Panc1 (cell line): ENCODE measurements at regions not wholly inside any gene's neighbourhood (a gene's known extent, or its start where the extent isn't known, plus 50 kb on each side); places are given as distances from the start of the nearest gene placed in this dataset.

Experiments used
- ATAC-seq: fragments of 200-7000 bp; cut with Tn5 transposase; 2 replicates; pipeline ENCODE4 v1.9.1; 2020; ENCODE audit warnings: mild to moderate bottlenecking, moderate library complexity
- BruUV-seq: library from RNA; stranded (reverse); fragments of 400-500 nt; replicated peaks from 2 replicates; lab custom pipeline; 2021; lab: Mats Ljungman, UMichigan
- CTCF ChIA-PET: fragments of 300-600 bp; sonication (Branson Sonifier 250); formaldehyde crosslinking; loops from one replicate; lab custom pipeline; 2022; ENCODE audit warnings: antibody characterized with exemption; lab: Charles Lee
- POLR2A ChIA-PET: fragments of 300-600 bp; sonication (Branson Sonifier 250); formaldehyde crosslinking; loops from one replicate; lab custom pipeline; 2022; ENCODE audit warnings: antibody characterized with exemption; lab: Charles Lee
- DNase-seq: peaks from one replicate; pipeline ENCODE4 v3.0.0-alpha.2; 2010; ENCODE audit warnings: low read depth, low spot score
- H3K27ac ChIP-seq: 2 replicates; pipeline ENCODE4 v1.5.1; 2011; ENCODE audit warnings: mild to moderate bottlenecking, low read length, inconsistent platforms
- H3K27me3 ChIP-seq: fragments of 200-500 bp; sonication (Bioruptor generic); 2 replicates; pipeline ENCODE4 v1.6.0; 2014; ENCODE audit warnings: low read length, inconsistent platforms; ENCODE audit not compliant: control insufficient read depth, insufficient read depth
- H3K36me3 ChIP-seq: fragments of 200-500 bp; sonication (Bioruptor generic); 2 replicates; pipeline ENCODE4 v1.5.1; 2014; ENCODE audit warnings: inconsistent platforms, mild to moderate bottlenecking, low read length, moderate library complexity; ENCODE audit not compliant: control insufficient read depth, insufficient read depth
- H3K4me1 ChIP-seq: 2 replicates; pipeline ENCODE4 v1.5.1; 2011; ENCODE audit warnings: inconsistent platforms, mild to moderate bottlenecking, low read length, moderate library complexity; ENCODE audit not compliant: control insufficient read depth, insufficient read depth
- H3K4me3 ChIP-seq, 2 experiments: 2 replicates each; pipeline ENCODE4 v1.5.1; 2011 to 2012; ENCODE audit warnings: low read depth in 2 of 2, low read length in 2 of 2, mild to moderate bottlenecking in 2 of 2, inconsistent platforms in 1 of 2, moderate library complexity in 1 of 2
- H3K9me3 ChIP-seq: fragments of 200-500 bp; sonication (Bioruptor generic); 2 replicates; pipeline ENCODE4 v1.5.1; 2014; ENCODE audit warnings: low read depth, mild to moderate bottlenecking, inconsistent platforms, low read length, moderate library complexity; ENCODE audit not compliant: control insufficient read depth, insufficient read depth
- CTCF ChIP-seq: fragments of 450-650 bp; IDR thresholded peaks from 2 replicates; pipeline ENCODE4 v1.5.1; 2017; ENCODE audit warnings: mild to moderate bottlenecking
- POLR2AphosphoS5 ChIP-seq: IDR thresholded peaks from 2 replicates; pipeline ENCODE4 v1.6.1; 2012; ENCODE audit warnings: mild to moderate bottlenecking, low read depth, low read length, moderate library complexity
- REST ChIP-seq, 2 experiments: IDR thresholded peaks; 2 replicates each; pipeline ENCODE4 v1.6.1; 2011 to 2012; ENCODE audit warnings: low read depth in 2 of 2, control low read depth in 1 of 2, low read length in 1 of 2, mild to moderate bottlenecking in 1 of 2, moderate library complexity in 1 of 2; ENCODE audit not compliant: insufficient read depth in 1 of 2
- SIN3A ChIP-seq: IDR thresholded peaks from 2 replicates; pipeline ENCODE4 v1.6.1; 2012; ENCODE audit warnings: low read depth, mild to moderate bottlenecking, low read length, moderate library complexity, borderline replicate concordance; ENCODE audit not compliant: insufficient read depth
- TCF7L2 ChIP-seq: IDR thresholded peaks from 2 replicates; pipeline ENCODE4 v1.6.1; 2011; ENCODE audit warnings: mild to moderate bottlenecking, low read depth, low read length, inconsistent platforms
- in situ Hi-C: cut with HindIII; loops from 2 replicates; pipeline ENCODE4 v1.10.0; 2016; ENCODE audit warnings: low sequenced_read_pairs, low pct_unique_long_range_greater_than_20kb
- intact Hi-C: fragments of 100-400 bp; cut with micrococcal nuclease; formaldehyde crosslinking; loops from one replicate; pipeline ENCODE4 v1.10.0; 2022; ENCODE audit not compliant: unreplicated experiment

GRCh38 chr3:23017801-23018200, 185.3 kb upstream of the UBE2E2 start:
- no peak for DNase-seq
- ChIA-PET CTCF (no interaction called here), POLR2A (no interaction called here)
- H3K27me3 ChIP-seq, result no peaks in the 10 kb centered on the region
- H3K36me3 ChIP-seq, result no peaks in the 10 kb centered on the region
- no TSS peak for BruUV-seq
- intact Hi-C loops (no loop called here), in situ Hi-C loops (no loop called here)
- ATAC-seq, result no peak
- no peak overlapping the region for H3K4me3 ChIP-seq
- H3K4me1 ChIP-seq, result no peaks in the 10 kb centered on the region
- H3K9me3 ChIP-seq, result no peaks in the 10 kb centered on the region
- no peak for TF ChIP-seq REST (IDR thresholded peaks at IDR 0.05; ENCODE audit: insufficient read depth in 1 of 2, low read depth in 2 of 2, low read length in 1 of 2)
- no peak for TF ChIP-seq POLR2AphosphoS5
- no peak for TF ChIP-seq TCF7L2
- TF ChIP-seq SIN3A, result no peak
- no peak for TF ChIP-seq CTCF
- H3K27ac ChIP-seq, result no peak overlapping the region

GRCh38 chr3:23019596-23020300, 183.4 kb upstream of the UBE2E2 start:
- DNase-seq, result no peak
- BruUV-seq, result no TSS peak
- CTCF ChIA-PET, result no interaction called here

More at GRCh38 chr3:23019596-23020300, 183.4 kb upstream of the UBE2E2 start:
- Histone ChIP-seq H3K4me1 (no peaks in the 10 kb centered on the region), H3K27ac (no peak overlapping the region), H3K27me3 (no peaks in the 10 kb centered on the region), H3K36me3 (no peaks in the 10 kb centered on the region), H3K4me3 (no peak overlapping the region), H3K9me3 (no peaks in the 10 kb centered on the region)
- TF ChIP-seq CTCF, result no peak
- TF ChIP-seq POLR2AphosphoS5, result no peak
- TF ChIP-seq REST (IDR thresholded peaks at IDR 0.05; ENCODE audit: insufficient read depth in 1 of 2, low read depth in 2 of 2, low read length in 1 of 2), result no peak
- TF ChIP-seq SIN3A, result no peak
- no peak for TF ChIP-seq TCF7L2
- in situ Hi-C loops, result no loop called here
- intact Hi-C loops, result no loop called here
- ATAC-seq, result no peak
- POLR2A ChIA-PET, result no interaction called here
